BE2C (cell line): ENCODE measurements at regions not wholly inside any gene's neighbourhood (a gene's known extent, or its start where the extent isn't known, plus 50 kb on each side); places are given as distances from the start of the nearest gene placed in this dataset.

Experiments
- DNase-seq: peaks from one replicate; pipeline ENCODE4 v3.0.0-alpha.2; 2020
- H3K27me3 ChIP-seq: fragments of 250-450 bp; sonication (Bioruptor Pico); 2 replicates; pipeline ENCODE4 v1.5.1; 2020; ENCODE audit warnings: mild to moderate bottlenecking
- H3K36me3 ChIP-seq: fragments of 250-450 bp; sonication (Bioruptor Pico); 2 replicates; pipeline ENCODE4 v1.5.1; 2020; ENCODE audit warnings: mild to moderate bottlenecking
- H3K4me1 ChIP-seq: fragments of 250-450 bp; sonication (Bioruptor Pico); 2 replicates; pipeline ENCODE4 v1.5.1; 2020
- H3K4me3 ChIP-seq: 2 replicates; pipeline ENCODE4 v1.5.1; 2011; ENCODE audit warnings: low read depth, low read length
- H3K9me3 ChIP-seq: fragments of 250-450 bp; sonication (Bioruptor Pico); 2 replicates; pipeline ENCODE4 v1.5.1; 2020
- TF ChIP-seq, protein P1 (sequence below): IDR thresholded peaks from 2 replicates; pipeline ENCODE4 v1.5.1; 2012; ENCODE audit warnings: mild to moderate bottlenecking, low read depth, low read length

DNA sequence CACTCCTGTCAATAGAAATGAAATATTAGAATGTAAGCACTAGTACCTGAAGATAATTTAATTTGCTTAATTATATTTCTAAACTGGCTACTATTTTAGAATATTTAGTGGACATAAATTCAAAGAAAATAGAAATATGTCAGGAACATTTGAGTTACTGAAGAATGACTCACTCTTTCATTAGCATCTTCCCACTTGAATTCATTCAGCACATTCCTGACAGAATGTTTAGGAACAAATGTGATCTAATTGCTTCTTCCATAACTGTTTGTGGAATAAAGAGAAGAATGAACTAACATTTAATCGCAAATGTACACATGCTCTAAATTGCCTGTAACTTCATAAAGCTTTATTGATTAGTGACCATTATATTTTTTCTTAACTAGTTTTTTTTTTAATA lies 306.2 kb upstream of the ADAMTSL1 start:
- no peak for DNase-seq
- TF ChIP-seq, protein P1, sequence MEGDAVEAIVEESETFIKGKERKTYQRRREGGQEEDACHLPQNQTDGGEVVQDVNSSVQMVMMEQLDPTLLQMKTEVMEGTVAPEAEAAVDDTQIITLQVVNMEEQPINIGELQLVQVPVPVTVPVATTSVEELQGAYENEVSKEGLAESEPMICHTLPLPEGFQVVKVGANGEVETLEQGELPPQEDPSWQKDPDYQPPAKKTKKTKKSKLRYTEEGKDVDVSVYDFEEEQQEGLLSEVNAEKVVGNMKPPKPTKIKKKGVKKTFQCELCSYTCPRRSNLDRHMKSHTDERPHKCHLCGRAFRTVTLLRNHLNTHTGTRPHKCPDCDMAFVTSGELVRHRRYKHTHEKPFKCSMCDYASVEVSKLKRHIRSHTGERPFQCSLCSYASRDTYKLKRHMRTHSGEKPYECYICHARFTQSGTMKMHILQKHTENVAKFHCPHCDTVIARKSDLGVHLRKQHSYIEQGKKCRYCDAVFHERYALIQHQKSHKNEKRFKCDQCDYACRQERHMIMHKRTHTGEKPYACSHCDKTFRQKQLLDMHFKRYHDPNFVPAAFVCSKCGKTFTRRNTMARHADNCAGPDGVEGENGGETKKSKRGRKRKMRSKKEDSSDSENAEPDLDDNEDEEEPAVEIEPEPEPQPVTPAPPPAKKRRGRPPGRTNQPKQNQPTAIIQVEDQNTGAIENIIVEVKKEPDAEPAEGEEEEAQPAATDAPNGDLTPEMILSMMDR = no peak
- H3K4me3 ChIP-seq = no peak overlapping the region
- H3K36me3 ChIP-seq = no peaks in the 10 kb centered on the region
- H3K4me1 ChIP-seq = no peaks in the 10 kb centered on the region
- H3K9me3 ChIP-seq = no peaks in the 10 kb centered on the region
- no peaks in the 10 kb centered on the region for H3K27me3 ChIP-seq

DNA sequence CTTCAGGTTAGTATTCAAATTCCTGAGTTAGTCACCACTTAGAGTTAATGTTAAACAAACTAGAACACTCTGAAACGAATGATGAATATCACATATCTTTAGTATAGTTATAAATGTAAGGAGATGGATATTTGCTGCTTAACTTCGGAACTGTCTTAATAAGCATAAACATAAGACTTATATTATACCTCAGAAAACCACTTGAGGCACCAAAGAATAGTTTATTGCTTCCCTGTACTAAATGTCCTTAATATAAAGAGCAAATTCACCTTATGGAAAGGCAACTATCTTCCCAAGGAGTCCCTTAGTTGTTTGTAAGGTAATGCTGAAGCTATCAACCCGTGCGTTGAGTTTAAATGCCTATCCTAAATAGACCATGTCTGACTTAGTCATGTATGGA lies 300.0 kb upstream of the ADAMTSL1 start:
- Histone ChIP-seq H3K9me3 (no peaks in the 10 kb centered on the region), H3K27me3 (no peaks in the 10 kb centered on the region), H3K4me3 (no peak overlapping the region), H3K36me3 (no peaks in the 10 kb centered on the region), H3K4me1 (no peaks in the 10 kb centered on the region)
- TF ChIP-seq, protein P1 = no peak
- DNase-seq = no peak

DNA sequence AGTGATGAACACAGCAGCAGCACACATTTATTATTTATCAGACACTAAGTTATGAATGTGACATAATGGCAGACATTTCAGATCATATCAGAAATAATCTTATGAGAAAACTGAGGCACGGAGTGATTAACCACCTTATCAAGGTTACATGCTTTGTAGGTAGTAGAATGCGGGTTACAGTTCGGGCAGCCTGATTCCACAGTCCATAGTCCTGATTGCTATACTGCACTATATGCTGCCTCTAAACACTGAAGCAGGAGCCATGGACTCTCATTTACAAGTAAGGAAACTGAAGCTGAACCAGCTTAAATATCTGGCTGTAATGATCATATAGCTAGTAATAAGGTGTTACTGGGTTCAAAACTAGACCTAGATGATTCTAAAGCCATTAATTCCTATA lies 291.3 kb upstream of the ADAMTSL1 start:
- H3K27me3 ChIP-seq = no peaks in the 10 kb centered on the region
- no peaks in the 10 kb centered on the region for H3K4me1 ChIP-seq
- no peak overlapping the region for H3K4me3 ChIP-seq
- no peak for DNase-seq
- no peaks in the 10 kb centered on the region for H3K9me3 ChIP-seq
- no peaks in the 10 kb centered on the region for H3K36me3 ChIP-seq
- TF ChIP-seq, protein P1 = no peak

DNA sequence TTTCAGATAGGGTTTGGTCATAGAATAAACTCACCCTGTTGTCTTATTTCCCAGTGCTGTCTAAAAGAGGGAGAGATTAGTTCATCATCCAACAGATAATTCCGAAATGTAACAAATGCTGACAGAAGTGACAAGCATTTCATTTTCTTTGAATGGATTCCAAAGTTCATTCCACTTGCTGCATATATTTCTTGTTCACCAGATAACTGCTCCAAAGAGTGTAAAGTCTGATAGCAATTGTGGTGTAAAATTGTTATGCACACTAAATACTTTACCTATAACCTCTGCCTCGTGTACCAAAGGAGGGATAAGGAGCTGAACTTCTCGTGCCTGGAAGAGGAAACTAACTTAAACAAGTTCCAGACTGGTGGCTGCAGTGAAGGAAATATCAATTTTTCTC lies 290.0 kb upstream of the ADAMTSL1 start:
- no peak overlapping the region for H3K4me3 ChIP-seq
- DNase-seq = no peak
- no peaks in the 10 kb centered on the region for H3K36me3 ChIP-seq
- H3K4me1 ChIP-seq = no peaks in the 10 kb centered on the region
- H3K9me3 ChIP-seq = no peaks in the 10 kb centered on the region
- TF ChIP-seq, protein P1 = no peak
- H3K27me3 ChIP-seq = no peaks in the 10 kb centered on the region

DNA sequence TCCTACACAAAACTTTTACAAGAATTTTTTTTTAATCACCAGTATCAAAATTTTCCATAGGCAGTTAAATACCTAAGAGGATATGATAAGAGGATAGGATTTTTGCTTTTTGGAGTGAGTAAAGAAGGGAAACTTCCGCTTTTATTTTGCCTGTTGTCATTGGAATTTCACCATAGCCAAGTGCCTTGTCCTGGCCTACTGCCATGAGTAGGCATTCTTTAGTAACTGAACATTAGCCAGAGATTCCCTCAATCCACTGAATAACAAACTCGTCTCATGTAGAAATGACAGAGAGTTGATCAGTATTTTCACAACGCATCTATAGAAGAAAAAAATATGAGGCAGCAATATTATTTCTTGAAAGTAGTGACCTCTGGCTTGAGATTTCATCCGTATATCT lies 289.6 kb upstream of the ADAMTSL1 start:
- Histone ChIP-seq H3K4me3 (no peak overlapping the region), H3K9me3 (no peaks in the 10 kb centered on the region), H3K36me3 (no peaks in the 10 kb centered on the region), H3K4me1 (no peaks in the 10 kb centered on the region), H3K27me3 (no peaks in the 10 kb centered on the region)
- TF ChIP-seq, protein P1 = no peak
- DNase-seq = no peak

DNA sequence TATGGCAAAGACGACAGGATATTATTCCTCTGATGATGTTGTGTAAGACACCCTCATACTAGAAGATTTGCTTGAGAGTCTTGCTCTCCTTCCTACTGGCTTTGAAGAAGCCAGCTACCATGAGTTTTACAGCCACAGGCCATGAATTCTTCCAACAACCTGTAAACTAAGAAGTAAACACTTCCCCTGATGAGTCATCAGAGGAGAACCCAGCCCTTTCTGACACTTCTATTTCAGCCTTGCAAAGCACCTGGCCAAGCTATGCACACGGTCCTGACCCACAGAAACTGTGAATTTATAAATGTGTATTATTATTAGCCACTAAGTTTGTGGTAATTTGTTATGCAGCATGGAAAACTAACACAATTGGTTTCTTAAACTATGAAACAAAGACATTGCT lies 288.8 kb upstream of the ADAMTSL1 start:
- H3K27me3 ChIP-seq = no peaks in the 10 kb centered on the region
- H3K9me3 ChIP-seq = no peaks in the 10 kb centered on the region
- H3K4me1 ChIP-seq = no peaks in the 10 kb centered on the region
- H3K4me3 ChIP-seq = no peak overlapping the region
- H3K36me3 ChIP-seq = no peaks in the 10 kb centered on the region
- TF ChIP-seq, protein P1 = no peak
- DNase-seq = no peak
